GM10266 (cell line): ENCODE measurements at regions not wholly inside any gene's neighbourhood (a gene's known extent, or its start where the extent isn't known, plus 50 kb on each side); places are given as distances from the start of the nearest gene placed in this dataset.
"Not testable (repeated sequence)": the region's sequence is repeated elsewhere in the genome, so short reads cannot be mapped to it uniquely, and the experiment has no call there.

ENCODE experiments used
- DNase-seq: peaks from one replicate; pipeline ENCODE4 v3.0.0; 2012; ENCODE audit errors: extremely low spot score
- TF ChIP-seq, protein P1 (sequence below): IDR thresholded peaks from 2 replicates; pipeline ENCODE4 v1.5.1; 2012; ENCODE audit warnings: mild to moderate bottlenecking, low read depth; ENCODE audit not compliant: control insufficient read depth, insufficient read depth; ENCODE audit errors: missing control alignments

- DNase-seq: no peak
- TF ChIP-seq, protein P1, sequence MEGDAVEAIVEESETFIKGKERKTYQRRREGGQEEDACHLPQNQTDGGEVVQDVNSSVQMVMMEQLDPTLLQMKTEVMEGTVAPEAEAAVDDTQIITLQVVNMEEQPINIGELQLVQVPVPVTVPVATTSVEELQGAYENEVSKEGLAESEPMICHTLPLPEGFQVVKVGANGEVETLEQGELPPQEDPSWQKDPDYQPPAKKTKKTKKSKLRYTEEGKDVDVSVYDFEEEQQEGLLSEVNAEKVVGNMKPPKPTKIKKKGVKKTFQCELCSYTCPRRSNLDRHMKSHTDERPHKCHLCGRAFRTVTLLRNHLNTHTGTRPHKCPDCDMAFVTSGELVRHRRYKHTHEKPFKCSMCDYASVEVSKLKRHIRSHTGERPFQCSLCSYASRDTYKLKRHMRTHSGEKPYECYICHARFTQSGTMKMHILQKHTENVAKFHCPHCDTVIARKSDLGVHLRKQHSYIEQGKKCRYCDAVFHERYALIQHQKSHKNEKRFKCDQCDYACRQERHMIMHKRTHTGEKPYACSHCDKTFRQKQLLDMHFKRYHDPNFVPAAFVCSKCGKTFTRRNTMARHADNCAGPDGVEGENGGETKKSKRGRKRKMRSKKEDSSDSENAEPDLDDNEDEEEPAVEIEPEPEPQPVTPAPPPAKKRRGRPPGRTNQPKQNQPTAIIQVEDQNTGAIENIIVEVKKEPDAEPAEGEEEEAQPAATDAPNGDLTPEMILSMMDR: no peak
Measured at GRCh38 chr6:160804639-160805038, 102.6 kb downstream of the PLG start.

DNA sequence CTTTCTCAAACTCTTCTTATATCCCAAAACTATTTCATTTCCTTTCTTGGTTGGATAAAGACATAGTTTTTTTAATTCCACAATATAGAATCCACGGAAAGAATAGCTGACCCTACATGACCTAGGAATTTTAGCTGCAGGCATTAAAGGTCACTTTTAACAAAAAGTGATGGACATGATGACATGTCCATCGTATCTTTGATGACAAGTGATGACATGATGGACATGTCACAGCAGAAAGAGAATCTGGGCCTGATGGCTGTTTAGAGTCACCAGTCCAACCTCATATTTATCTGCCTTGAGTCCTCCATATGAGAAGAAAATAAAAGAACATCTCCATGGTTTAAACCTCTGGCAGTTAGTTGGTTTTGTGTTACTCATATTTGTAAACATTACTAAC is 106.2 kb downstream of the PLG start:
- no peak for DNase-seq
- TF ChIP-seq, protein P1: no peak

- DNase-seq: no peak
- TF ChIP-seq, protein P1: no peak
Measured at GRCh38 chr6:160810238-160810637, 108.2 kb downstream of the PLG start.

GRCh38 chr6:160812097-160812496 is 110.1 kb downstream of the PLG start:
- DNase-seq: no peak
- TF ChIP-seq, protein P1: no peak

- DNase-seq: no peak
- TF ChIP-seq, protein P1: no peak
Measured at GRCh38 chr6:160818934-160819333, 116.9 kb downstream of the PLG start.

GRCh38 chr6:160820661-160821060 is 118.6 kb downstream of the PLG start:
- DNase-seq: not testable (repeated sequence)

DNA sequence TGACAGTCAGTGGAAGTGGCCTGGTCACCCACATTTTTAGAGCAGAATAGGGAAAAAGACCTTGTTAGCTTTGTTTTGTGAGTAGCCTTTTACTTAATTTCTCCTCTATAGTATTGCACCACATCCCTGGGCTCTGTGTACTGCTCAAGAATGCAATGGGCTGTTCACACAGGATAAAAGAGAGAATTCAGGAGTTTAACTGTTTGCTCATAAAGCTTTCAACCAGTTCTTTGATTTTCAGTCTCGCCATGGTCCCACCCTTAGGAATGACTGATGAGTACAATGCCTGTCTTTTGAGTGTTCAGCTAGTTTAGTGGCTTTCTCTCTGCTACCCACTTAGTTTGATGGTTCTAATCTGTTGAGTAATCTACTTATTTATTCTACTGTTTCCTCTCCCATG is 129.7 kb downstream of the PLG start:
- TF ChIP-seq, protein P1: no peak
- DNase-seq: no peak

- DNase-seq: no peak
- TF ChIP-seq, protein P1: no peak
Measured at GRCh38 chr6:160832422-160832821, 130.4 kb downstream of the PLG start.
